Epithelial cell of esophagus (primary cell): ENCODE measurements at regions not wholly inside any gene's neighbourhood (a gene's known extent, or its start where the extent isn't known, plus 50 kb on each side); places are given as distances from the start of the nearest gene placed in this dataset.

Source experiments
- DNase-seq: peaks from one replicate; pipeline ENCODE4 v3.0.0; 2010; ENCODE audit warnings: low read depth
- H3K4me3 ChIP-seq: 2 replicates; pipeline ENCODE4 v1.5.1; 2011; ENCODE audit warnings: mild to moderate bottlenecking, low read length, control low read depth
- CTCF ChIP-seq: IDR thresholded peaks from 2 replicates; pipeline ENCODE4 v1.5.1; 2011; ENCODE audit warnings: low read depth, mild to moderate bottlenecking, low read length, control low read depth, inconsistent platforms; ENCODE audit not compliant: insufficient read depth; ENCODE audit errors: missing control alignments

DNA sequence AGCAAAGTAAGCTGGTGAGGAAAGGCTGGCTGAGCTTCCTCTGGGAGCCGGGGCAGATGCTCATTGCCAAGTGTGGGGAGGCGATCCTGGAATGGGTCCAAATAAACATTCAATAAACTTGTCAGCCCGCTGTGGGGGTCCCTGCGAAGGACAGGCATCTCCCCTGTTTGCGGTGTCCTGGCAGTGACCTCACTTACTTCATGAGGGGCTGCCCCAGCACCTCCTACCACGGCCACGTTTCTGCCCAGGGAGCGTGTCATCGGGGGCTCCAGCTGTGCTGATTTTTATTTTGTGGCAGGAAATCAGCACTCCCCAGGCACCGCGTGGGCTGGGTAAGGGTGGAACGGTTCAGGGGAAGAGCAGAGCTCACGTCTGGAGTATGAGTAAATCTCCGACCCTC is 493.9 kb upstream of the B3GAT1 start:
- TF ChIP-seq CTCF: no peak
- DNase-seq: no peak

GRCh38 chr11:134905517-134905916 is 493.5 kb upstream of the B3GAT1 start:
- TF ChIP-seq CTCF: no peak
- H3K4me3 ChIP-seq: no peak overlapping the region
- DNase-seq: no peak

More for the DNA sequence above, 493.9 kb upstream of the B3GAT1 start:
- H3K4me3 ChIP-seq: no peak overlapping the region

GRCh38 chr11:134904103-134904790 is 492.2 kb upstream of the B3GAT1 start:
- no peak overlapping the region for H3K4me3 ChIP-seq
- TF ChIP-seq CTCF: no peak
- DNase-seq: no peak

- DNase-seq: no peak
- H3K4me3 ChIP-seq: no peak overlapping the region
- TF ChIP-seq CTCF: no peak
Observed at GRCh38 chr11:134901955-134902918, 490.2 kb upstream of the B3GAT1 start.

- DNase-seq: no peak
- no peak for TF ChIP-seq CTCF
- H3K4me3 ChIP-seq: no peak overlapping the region
Observed at GRCh38 chr11:134901542-134901941, 489.5 kb upstream of the B3GAT1 start.

GRCh38 chr11:134893810-134894685 is 482.0 kb upstream of the B3GAT1 start:
- no peak for DNase-seq
- TF ChIP-seq CTCF: no peak

More at GRCh38 chr11:134893810-134894685, 482.0 kb upstream of the B3GAT1 start:
- H3K4me3 ChIP-seq: no peak overlapping the region
